Activated CD4-positive, CD25-positive, alpha-beta regulatory T cell (primary cell): ENCODE measurements at regions not wholly inside any gene's neighbourhood (a gene's known extent, or its start where the extent isn't known, plus 50 kb on each side); places are given as distances from the start of the nearest gene placed in this dataset.

Experiments used
- DNase-seq, 4 experiments: peaks; one replicate each; lab custom pipeline; 2025; lab: John Stamatoyannopoulos, UW

DNA sequence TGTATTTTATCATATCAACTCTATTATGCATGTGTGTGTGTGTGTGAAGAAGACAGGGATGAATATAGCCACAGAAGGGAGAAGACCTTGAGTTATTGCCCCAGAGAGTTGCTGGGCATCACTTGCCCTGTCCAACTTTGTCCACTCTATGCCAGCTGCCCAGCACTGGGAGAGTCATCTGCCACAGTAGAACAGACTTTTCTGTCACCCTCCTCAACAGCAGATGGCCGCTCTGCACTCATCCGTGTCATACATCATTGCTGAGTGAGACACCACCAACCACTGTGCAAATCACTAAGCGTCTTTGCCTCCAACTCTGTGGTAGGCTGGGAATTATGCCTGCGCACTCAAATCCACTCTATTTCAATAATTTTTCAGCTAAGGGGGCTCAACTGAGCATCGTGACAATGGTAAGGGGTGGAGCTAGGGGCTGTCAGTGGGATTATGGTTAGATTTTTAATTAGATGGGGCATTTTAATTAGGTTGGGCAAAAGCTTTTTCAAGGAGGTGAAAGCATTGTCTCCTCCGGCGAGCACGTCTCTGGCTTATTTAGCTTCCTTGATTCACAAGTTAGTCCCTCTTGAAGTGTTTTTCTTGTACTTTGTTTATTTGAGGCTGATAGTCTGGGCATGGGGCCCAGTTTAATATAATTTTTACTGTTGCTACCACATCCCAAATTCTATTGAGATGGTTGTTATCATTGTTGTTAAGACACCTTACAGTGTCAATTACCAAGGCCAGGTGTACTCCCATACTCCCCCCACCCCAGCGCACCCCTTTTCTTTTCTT lies 100.1 kb upstream of the KLF3 start:
- no peak for DNase-seq

GRCh38 chr4:38565271-38566199 lies 98.5 kb upstream of the KLF3 start:
- no peak for DNase-seq

DNA sequence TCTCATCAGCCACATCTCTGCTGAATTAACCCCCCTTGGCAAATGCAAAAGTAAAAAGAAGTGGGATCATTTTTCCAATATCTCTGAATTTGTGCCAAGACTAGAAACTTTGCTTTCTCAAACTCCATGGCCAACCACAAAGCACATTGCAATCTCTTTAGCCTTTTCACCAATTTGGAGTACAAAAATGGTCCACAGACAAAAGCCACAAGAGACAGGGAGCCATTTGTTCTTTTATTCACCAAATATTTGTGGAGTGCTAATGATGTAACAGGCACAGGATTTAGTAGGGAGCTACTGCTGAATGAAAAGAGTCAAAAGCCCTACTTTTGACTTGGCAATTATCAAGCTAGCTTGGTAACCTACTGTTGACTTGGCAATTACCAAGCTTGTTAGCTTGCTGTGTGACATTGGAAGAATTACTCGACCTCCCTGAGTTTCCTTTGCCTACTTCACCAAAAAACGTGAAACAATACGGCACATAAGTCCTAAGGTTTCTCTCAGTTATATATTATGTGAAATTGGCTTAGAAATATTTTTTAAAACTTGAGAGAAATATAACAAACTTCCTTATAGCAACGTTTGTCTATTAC lies 97.1 kb upstream of the KLF3 start:
- DNase-seq, result no peak

DNA sequence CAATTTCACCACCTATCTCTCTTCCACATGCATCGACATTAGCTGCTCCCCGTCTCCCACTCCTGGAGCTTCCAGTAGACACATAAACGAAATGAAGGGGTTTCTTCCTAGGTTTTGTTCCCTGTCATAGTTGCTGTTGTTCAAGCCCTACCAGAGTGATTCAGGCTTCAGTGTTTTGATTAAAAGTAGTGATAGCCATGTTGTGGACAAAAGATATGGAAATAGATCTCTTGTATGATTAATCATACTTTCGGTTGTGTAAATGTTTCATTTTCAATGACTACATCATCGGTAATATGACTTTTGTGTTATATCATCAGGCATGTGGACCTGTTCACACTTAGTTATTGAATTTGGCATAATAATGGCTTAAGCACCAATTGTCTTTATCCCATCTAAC lies 96.5 kb upstream of the KLF3 start:
- no peak for DNase-seq

DNA sequence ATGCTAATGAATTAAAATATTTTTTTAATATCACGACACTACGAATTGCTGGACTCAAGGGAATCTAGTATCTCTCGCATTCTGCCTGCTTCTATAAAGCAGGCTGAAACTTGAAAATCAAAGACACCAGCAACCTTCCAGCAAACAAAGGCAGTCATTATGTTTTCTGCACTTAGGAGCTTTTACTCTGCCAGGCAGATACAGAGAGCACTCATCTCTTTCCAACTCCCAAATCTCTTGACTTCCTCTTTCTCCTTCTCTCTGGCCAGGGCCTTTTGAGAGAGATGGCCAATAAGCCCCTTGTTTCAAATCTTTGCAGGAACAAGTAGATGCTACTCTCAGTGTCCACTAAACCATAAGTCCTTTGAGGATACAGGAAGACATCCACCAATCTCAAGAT lies 95.2 kb upstream of the KLF3 start:
- DNase-seq, result no peak

GRCh38 chr4:38570647-38571276 lies 93.2 kb upstream of the KLF3 start:
- DNase-seq, result no peak

- no peak for DNase-seq
These were observed 91.2 kb upstream of the KLF3 start for GRCh38 chr4:38572793-38573192.

DNA sequence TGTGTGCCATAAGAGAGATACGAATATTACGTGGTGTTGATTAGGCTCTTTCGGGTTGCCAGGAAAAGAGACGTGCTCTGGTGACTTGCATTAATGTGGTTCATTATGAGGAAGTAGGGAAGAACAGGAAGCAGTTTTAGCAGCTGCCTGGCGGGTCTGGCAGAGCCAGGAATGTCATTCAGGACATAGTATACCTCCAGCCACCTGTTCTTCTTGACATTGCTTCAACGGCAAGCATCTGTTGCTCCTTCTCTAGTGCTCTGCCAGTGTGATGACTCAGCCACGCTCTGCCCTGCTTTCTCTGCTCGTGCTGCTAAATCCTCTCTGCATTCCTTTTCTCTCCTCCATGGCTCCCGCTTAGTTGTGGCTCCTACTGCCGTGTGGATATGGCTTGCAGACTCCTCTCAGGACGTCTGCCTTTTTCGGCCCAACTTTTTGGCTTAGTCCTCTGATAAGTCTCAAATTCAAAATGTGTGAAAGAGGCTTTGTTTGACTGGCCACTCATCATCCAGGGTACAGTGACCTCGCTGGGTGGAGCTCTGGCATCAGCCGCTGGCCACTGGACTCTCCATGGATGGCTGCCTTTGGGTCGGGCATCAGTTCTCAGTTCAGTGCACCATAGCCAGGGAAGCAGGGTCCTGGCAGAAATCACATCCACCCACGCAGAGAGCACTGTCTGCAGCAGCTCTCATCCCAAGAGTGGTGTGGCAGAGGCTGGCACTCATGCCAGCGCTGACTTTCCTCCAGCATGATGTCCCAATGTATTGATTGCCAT lies 89.3 kb upstream of the KLF3 start:
- no peak for DNase-seq

GRCh38 chr4:38576767-38577166 lies 87.2 kb upstream of the KLF3 start:
- DNase-seq, result no peak

GRCh38 chr4:38577462-38577861 lies 86.5 kb upstream of the KLF3 start:
- no peak for DNase-seq

- no peak for DNase-seq
These were observed 82.4 kb upstream of the KLF3 start for GRCh38 chr4:38581426-38582106.

- no peak for DNase-seq
These were observed 81.6 kb upstream of the KLF3 start for GRCh38 chr4:38582445-38582844.

DNA sequence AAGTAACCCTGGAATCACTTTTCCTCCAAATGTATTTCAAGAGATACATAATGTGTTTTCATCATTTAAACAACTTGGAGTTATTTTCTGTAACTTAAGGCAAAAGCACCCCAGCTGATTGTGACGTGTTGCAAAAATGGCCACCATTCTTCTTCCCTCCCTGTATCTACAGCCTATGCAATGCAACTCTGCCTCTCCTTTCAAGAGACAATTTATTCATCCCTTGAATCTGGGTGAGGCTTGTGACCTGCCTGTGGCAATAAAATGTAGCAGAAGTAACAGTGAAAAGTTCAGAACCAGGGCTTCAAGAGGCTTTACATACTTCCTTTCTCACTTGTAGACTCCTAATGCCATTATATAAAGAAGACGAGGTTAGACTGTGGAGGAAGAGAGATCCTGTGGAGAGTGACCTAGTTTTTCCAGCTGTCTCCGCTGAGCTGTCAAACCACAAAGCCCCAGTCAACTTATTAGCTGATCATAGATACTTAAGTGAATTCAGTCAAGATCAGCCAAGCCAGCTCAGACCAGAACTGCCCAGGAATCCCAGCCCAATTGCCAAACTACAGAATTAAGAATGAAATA lies 81.0 kb upstream of the KLF3 start:
- no peak for DNase-seq

- no peak for DNase-seq
These were observed 78.1 kb upstream of the KLF3 start for GRCh38 chr4:38585871-38586270.

DNA sequence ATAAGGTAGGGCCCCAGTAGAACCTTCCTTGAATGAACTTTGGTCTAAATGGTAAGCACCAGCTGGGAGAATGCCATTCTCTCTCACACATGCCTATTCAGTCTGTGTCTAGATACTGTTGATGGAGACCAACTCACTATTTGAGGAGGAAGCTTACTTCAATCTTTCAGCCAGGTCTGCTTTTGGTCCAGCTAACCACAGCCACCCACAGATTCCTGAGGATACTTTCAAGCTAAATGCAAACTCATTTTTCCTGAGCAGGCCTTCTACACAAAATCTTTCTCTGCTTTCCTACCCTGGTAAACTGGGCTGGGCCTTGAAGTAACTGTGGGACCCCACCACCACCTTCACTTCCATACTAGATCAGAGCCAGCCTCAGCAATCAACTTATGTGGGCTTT lies 76.9 kb upstream of the KLF3 start:
- DNase-seq, result no peak

DNA sequence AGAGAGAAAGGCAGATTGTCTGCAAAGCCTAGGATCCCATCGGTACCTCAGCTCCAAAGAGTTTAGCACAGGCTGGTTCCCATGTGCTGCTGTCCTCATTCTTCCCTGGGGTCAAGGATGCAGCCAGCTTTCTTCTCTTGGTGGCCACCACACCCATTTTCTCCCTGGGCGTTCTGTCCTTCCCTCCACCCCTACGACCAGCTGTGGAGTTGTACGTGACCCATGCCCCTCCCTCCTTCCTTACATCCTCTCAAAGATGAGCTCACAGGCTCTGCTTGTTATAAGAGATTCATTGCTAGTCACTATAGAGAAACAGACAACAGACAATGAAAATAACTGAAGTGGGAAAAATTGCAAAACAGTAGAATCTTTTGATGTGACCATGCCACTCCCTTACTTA lies 74.0 kb upstream of the KLF3 start:
- DNase-seq, result no peak

- DNase-seq, result no peak
These were observed 72.2 kb upstream of the KLF3 start for GRCh38 chr4:38591617-38592337.

DNA sequence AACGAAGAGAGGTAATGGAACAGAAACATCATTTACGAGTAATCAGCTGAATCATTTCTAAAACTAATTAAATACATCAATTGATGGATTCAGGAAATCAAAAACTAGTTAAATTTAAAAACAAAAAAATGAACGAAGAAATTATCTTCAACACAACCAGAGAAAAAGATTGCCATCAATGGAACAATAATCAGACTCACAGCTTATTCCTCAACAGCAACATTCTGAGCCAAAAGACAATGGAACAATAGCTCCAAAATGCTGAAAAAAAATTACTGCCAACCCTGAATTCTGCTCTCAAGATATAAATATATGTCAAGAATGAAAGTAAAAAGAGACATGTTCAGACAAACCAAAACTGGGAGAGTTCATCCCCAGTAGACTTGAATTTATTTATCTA lies 65.5 kb upstream of the KLF3 start:
- no peak for DNase-seq

DNA sequence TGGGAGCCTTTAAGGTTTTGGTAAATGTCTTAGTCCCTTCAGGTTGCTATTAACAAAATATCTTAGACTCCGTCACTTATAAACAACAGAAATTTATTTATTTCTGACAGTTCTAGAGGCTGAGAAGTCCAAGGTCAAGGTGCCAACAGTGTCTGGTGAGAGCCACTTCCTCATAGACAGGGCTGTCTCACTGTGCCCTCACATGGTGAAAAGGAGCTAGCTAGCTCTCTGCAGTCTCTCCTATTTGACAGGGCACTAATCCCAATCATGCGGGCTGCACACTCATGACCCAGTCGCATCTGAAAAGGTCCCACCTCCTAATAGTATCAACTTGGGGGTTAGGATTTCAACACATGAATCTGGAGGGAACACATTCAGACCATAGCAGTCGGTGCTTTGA lies 63.4 kb upstream of the KLF3 start:
- no peak for DNase-seq
